ENCODE measurements at regions not wholly inside any gene's neighbourhood (a gene's known extent, or its start where the extent isn't known, plus 50 kb on each side); places are given as distances from the start of the nearest gene placed in this dataset.

DNA sequence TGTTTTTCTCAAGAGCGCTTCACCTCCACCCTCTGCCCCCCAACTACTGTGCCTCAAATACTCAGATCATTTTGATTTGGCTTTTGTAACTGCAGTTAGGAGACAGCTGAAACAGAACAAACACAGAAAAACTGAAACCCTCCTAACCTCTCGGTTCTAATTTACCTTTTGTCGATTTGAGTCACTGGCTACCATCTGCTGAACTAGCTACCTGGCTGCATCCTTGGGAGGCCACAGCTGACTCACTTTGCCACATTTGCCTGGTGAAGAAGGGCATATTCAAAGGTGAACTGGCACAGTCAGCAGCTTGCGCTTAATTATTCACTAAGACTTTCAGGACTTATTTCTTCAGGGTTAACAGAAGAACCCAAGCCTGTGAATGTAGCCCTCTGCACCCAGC lies 117.7 kb downstream of the FOXB1 start:
- H3K4me3 ChIP-seq (ENCODE audit: low read length), result no peak overlapping the region
- peak; percentile 13 for DNase-seq (ENCODE audit: low read depth)
- TF ChIP-seq, protein P1, sequence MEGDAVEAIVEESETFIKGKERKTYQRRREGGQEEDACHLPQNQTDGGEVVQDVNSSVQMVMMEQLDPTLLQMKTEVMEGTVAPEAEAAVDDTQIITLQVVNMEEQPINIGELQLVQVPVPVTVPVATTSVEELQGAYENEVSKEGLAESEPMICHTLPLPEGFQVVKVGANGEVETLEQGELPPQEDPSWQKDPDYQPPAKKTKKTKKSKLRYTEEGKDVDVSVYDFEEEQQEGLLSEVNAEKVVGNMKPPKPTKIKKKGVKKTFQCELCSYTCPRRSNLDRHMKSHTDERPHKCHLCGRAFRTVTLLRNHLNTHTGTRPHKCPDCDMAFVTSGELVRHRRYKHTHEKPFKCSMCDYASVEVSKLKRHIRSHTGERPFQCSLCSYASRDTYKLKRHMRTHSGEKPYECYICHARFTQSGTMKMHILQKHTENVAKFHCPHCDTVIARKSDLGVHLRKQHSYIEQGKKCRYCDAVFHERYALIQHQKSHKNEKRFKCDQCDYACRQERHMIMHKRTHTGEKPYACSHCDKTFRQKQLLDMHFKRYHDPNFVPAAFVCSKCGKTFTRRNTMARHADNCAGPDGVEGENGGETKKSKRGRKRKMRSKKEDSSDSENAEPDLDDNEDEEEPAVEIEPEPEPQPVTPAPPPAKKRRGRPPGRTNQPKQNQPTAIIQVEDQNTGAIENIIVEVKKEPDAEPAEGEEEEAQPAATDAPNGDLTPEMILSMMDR (IDR thresholded peaks at IDR 0.05; ENCODE audit: insufficient read depth, low read depth, low read length, missing control alignments), result no peak

DNA sequence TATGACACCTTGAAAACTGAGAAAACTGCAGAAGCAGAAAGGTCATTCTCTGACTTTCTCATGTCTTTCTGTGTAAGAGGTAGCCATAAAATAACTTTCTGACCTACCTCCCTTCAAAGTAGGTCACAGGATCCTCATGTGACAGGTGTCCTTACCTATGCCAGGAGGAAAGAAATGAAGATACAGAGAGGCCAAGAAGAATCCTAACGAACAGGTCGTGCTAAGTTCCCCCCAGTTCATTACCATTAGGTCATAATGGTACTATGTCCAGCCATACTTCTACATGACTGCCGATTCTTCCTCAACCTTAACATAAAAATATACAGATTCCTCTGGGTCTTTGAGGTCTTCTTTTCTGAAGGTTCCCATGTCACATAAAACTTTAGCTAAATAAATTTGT lies 118.6 kb downstream of the FOXB1 start:
- H3K4me3 ChIP-seq (ENCODE audit: low read length), result no peak overlapping the region
- TF ChIP-seq, protein P1 (IDR thresholded peaks at IDR 0.05; ENCODE audit: insufficient read depth, low read depth, low read length, missing control alignments), result no peak
- no peak for DNase-seq (ENCODE audit: low read depth)

DNA sequence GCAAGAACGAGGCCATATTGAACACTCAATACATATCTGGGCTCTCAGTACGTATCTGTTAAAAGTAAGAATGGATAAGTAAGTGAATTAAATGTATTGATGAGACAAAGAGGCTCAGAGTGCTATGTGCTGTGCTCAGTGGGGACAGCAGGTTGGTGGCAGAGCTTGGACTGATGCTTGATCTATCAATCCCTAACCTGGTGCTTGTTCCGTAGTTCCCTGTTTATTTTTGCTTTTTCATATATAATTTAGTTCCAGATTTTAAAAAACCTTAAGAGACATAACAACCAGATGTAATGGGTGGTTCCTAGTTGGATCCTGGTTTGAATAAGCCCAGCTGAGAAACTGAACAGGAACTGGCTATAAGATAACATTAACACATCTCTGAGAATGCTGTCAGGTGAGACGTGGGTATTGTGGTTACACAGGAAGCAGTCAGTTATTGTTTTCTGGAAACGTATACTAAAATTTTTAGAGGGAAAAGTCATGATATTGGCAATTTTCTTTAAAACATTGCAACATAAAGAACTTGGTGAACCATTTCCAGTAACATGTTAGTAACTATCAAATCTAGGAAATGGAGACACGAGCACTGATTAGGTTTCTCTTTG lies 120.5 kb downstream of the FOXB1 start:
- no peak overlapping the region for H3K4me3 ChIP-seq (ENCODE audit: low read length)
- TF ChIP-seq, protein P1 (IDR thresholded peaks at IDR 0.05; ENCODE audit: insufficient read depth, low read depth, low read length, missing control alignments), result no peak
- no peak for DNase-seq (ENCODE audit: low read depth)

DNA sequence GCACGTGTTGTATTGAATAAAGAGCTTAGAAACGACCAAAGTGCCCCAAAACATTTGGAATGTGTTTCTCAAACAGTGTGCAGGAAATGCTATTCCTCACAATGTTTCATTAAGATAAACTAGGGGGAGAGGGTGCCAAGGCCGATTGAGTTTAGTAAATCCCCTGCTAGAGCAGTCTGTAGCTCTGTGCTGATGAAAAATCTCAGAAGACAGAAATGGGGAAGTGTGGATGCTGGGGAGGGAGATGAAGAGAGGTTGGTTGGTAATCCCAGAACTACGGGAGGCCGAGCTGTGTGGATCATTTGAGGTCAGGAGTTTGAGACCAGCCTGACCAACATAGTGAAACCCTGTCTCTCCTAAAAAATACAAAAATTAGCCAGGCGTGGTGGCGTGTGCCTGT lies 121.2 kb downstream of the FOXB1 start:
- DNase-seq (ENCODE audit: low read depth), result no peak
- TF ChIP-seq, protein P1 (IDR thresholded peaks at IDR 0.05; ENCODE audit: insufficient read depth, low read depth, low read length, missing control alignments), result no peak
- no peak overlapping the region for H3K4me3 ChIP-seq (ENCODE audit: low read length)

DNA sequence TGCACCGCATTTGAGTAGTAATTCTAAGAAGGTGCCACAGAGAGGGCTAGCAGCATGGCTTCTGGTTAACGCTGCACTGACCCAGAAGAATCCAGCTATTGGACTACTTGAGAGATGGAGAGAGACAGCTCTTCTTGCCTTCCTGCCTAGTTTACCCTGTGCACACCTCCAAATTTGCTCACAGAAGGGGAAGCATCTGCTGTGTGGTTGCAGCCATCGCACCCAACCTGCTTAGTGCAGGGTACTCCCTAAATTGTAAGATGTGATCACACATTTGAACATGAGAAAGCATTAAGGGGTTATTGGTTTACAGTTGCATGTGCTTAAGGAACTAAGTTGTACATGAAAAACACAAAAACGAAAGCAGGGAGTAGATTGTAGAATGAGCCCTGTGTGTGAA lies 122.1 kb downstream of the FOXB1 start:
- TF ChIP-seq, protein P1 (IDR thresholded peaks at IDR 0.05; ENCODE audit: insufficient read depth, low read depth, low read length, missing control alignments), result no peak
- H3K4me3 ChIP-seq (ENCODE audit: low read length), result no peak overlapping the region
- DNase-seq (ENCODE audit: low read depth), result no peak

DNA sequence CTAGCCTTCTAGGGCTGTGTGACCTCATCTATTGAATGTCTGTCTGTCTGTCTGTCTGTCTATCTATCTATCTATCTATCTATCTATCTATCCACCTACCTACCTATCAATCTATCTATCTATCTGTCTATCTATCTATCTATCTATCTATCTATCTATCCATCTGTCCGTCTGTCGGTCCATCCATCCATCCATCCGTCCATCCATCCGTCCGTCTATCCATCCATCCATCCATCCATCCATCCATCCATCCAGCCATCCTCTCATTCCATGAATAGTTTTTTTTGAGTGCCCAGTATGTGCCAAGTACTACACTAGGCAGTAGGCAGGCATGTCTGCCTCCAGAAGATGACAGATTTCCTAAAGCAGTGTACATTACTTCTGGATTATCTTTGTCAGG lies 122.5 kb downstream of the FOXB1 start:
- no peak for DNase-seq (ENCODE audit: low read depth)
- no peak overlapping the region for H3K4me3 ChIP-seq (ENCODE audit: low read length)
- TF ChIP-seq, protein P1 (IDR thresholded peaks at IDR 0.05; ENCODE audit: insufficient read depth, low read depth, low read length, missing control alignments), result no peak

DNA sequence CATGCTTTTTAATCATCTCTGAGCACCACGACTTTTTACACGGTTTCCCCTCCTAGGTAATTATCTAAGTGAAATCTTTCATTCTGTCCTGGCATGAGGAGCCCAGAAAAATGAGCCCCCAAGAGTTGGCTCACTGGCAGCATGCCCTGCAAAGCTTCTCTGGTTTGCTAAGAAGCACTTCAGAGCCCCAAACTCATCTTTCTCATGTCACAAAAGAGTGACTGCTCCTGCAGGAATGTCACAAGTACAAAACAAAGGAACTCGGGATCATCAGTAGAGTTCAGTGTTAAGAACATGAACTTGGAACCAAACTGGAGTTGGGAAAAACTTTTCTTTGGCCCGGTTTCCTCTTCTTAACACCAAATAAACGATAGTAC lies 123.9 kb downstream of the FOXB1 start:
- peak; percentile 15 for DNase-seq (ENCODE audit: low read depth)
- TF ChIP-seq, protein P1 (IDR thresholded peaks at IDR 0.05; ENCODE audit: insufficient read depth, low read depth, low read length, missing control alignments), result no peak

More for the DNA sequence above, 123.9 kb downstream of the FOXB1 start:
- H3K4me3 ChIP-seq (ENCODE audit: low read length), result peak overlapping the region; percentile 45
